Type B pancreatic cell (in vitro differentiated cells): ENCODE measurements at regions not wholly inside any gene's neighbourhood (a gene's known extent, or its start where the extent isn't known, plus 50 kb on each side); places are given as distances from the start of the nearest gene placed in this dataset.

Source experiments
- DNase-seq: peaks from one replicate; pipeline ENCODE4 v3.0.0; 2021; ENCODE audit warnings: mixed read lengths; ENCODE audit not compliant: unreplicated experiment; ENCODE audit errors: extremely low spot score
- H3K27ac Mint-ChIP-seq: 2 replicates; pipeline ENCODE4 v1.8.0; 2021; ENCODE audit warnings: mild to moderate bottlenecking, mixed read lengths
- H3K27me3 Mint-ChIP-seq: 2 replicates; pipeline ENCODE4 v1.8.0; 2021; ENCODE audit warnings: mixed read lengths
- H3K36me3 Mint-ChIP-seq: 2 replicates; pipeline ENCODE4 v1.8.0; 2021; ENCODE audit warnings: mixed read lengths
- H3K4me1 Mint-ChIP-seq: one replicate; pipeline ENCODE4 v1.8.0; 2021; ENCODE audit warnings: mixed read lengths; ENCODE audit not compliant: unreplicated experiment
- H3K4me3 Mint-ChIP-seq: 2 replicates; pipeline ENCODE4 v1.8.0; 2021; ENCODE audit warnings: mild to moderate bottlenecking, mixed read lengths
- H3K9me3 Mint-ChIP-seq: 2 replicates; pipeline ENCODE4 v1.8.0; 2021; ENCODE audit warnings: mixed read lengths
- CTCF ChIP-seq: fragments of 200-600 bp; sonication (generic); conservative IDR thresholded peaks from 2 replicates; pipeline ENCODE4 v1.5.0; 2021; ENCODE audit warnings: antibody characterized with exemption, mild to moderate bottlenecking

- Mint-ChIP-seq H3K36me3 (no peaks in the 10 kb centered on the region), H3K9me3 (no peaks in the 10 kb centered on the region), H3K27ac (no peak overlapping the region), H3K27me3 (peaks cover 3% of the 10 kb centered on the region), H3K4me1 (no peaks in the 10 kb centered on the region), H3K4me3 (no peak overlapping the region)
- no peak for DNase-seq
- no peak for TF ChIP-seq CTCF
Observed at GRCh38 chr12:39081910-39082309, 176.5 kb upstream of the CPNE8 start.

- H3K4me1 Mint-ChIP-seq = no peaks in the 10 kb centered on the region
- H3K27me3 Mint-ChIP-seq = no peaks in the 10 kb centered on the region
- no peaks in the 10 kb centered on the region for H3K9me3 Mint-ChIP-seq
- no peak overlapping the region for H3K4me3 Mint-ChIP-seq
- H3K36me3 Mint-ChIP-seq = no peaks in the 10 kb centered on the region
- no peak for TF ChIP-seq CTCF
- DNase-seq = no peak
- H3K27ac Mint-ChIP-seq = no peak overlapping the region
Observed at GRCh38 chr12:39077226-39077625, 171.8 kb upstream of the CPNE8 start.

- DNase-seq = no peak
Observed at GRCh38 chr12:39074063-39074462, 168.7 kb upstream of the CPNE8 start.

GRCh38 chr12:39072658-39073057 lies 167.3 kb upstream of the CPNE8 start:
- H3K4me1 Mint-ChIP-seq = no peaks in the 10 kb centered on the region
- H3K4me3 Mint-ChIP-seq = no peak overlapping the region
- no peak for TF ChIP-seq CTCF
- H3K9me3 Mint-ChIP-seq = no peaks in the 10 kb centered on the region
- no peak for DNase-seq
- no peaks in the 10 kb centered on the region for H3K27me3 Mint-ChIP-seq
- no peaks in the 10 kb centered on the region for H3K36me3 Mint-ChIP-seq
- H3K27ac Mint-ChIP-seq = no peak overlapping the region

More at GRCh38 chr12:39074063-39074462, 168.7 kb upstream of the CPNE8 start:
- Mint-ChIP-seq H3K9me3 (no peaks in the 10 kb centered on the region), H3K27me3 (no peaks in the 10 kb centered on the region), H3K27ac (no peak overlapping the region), H3K36me3 (no peaks in the 10 kb centered on the region), H3K4me3 (no peak overlapping the region), H3K4me1 (no peaks in the 10 kb centered on the region)
- TF ChIP-seq CTCF = no peak

GRCh38 chr12:39071611-39072010 lies 166.2 kb upstream of the CPNE8 start:
- Mint-ChIP-seq H3K36me3 (no peaks in the 10 kb centered on the region), H3K9me3 (no peaks in the 10 kb centered on the region), H3K27ac (no peak overlapping the region), H3K4me3 (no peak overlapping the region), H3K4me1 (no peaks in the 10 kb centered on the region), H3K27me3 (no peaks in the 10 kb centered on the region)
- DNase-seq = no peak
- TF ChIP-seq CTCF = no peak

- TF ChIP-seq CTCF = no peak
- Mint-ChIP-seq H3K4me1 (no peaks in the 10 kb centered on the region), H3K9me3 (no peaks in the 10 kb centered on the region), H3K27ac (no peak overlapping the region), H3K36me3 (no peaks in the 10 kb centered on the region), H3K4me3 (no peak overlapping the region), H3K27me3 (no peaks in the 10 kb centered on the region)
- DNase-seq = no peak
Observed at GRCh38 chr12:39070775-39071174, 165.4 kb upstream of the CPNE8 start.
